HEK293 (cell line): ENCODE measurements at regions not wholly inside any gene's neighbourhood (a gene's known extent, or its start where the extent isn't known, plus 50 kb on each side); places are given as distances from the start of the nearest gene placed in this dataset.
A peak's percentile ranks its signal among the peaks of the same experiment; 100 is the strongest.

ENCODE experiments used
- CTCF ChIA-PET: fragments of 350-600 bp; formaldehyde crosslinking; extraction: SDS; loops from one replicate; lab custom pipeline; 2021; ENCODE audit warnings: antibody characterized with exemption; lab: Yijun Ruan, JAX
- POLR2A ChIA-PET: fragments of 300-600 bp; formaldehyde crosslinking; extraction: SDS; loops from one replicate; lab custom pipeline; 2020; ENCODE audit warnings: antibody characterized with exemption, inconsistent platforms; lab: Yijun Ruan, JAX
- H3K27ac ChIP-seq: fragments of 200-500 bp; sonication (Bioruptor generic); 2 replicates; pipeline ENCODE4 v1.5.1; 2014; ENCODE audit warnings: low read depth, low read length, control low read depth, inconsistent platforms; ENCODE audit errors: extremely low read depth
- H3K36me3 ChIP-seq, 2 experiments: fragments of 200-500 bp in 1 of 2; sonication (Bioruptor generic) in 1 of 2; 1 replicate in 1 of 2; 2 replicates in 1 of 2; pipeline ENCODE4 v1.5.1; 2014 to 2017; ENCODE audit warnings: inconsistent platforms in 2 of 2, low read length in 2 of 2; ENCODE audit not compliant: control insufficient read depth in 2 of 2, insufficient read depth in 1 of 2
- H3K4me1 ChIP-seq: fragments of 200-500 bp; sonication (Bioruptor generic); 2 replicates; pipeline ENCODE4 v1.5.1; 2014; ENCODE audit warnings: mild to moderate bottlenecking, low read length, inconsistent platforms; ENCODE audit not compliant: control insufficient read depth, insufficient read depth
- H3K4me3 ChIP-seq: 2 replicates; pipeline ENCODE4 v1.5.1; 2011; ENCODE audit warnings: low read depth, mild to moderate bottlenecking, control low read depth, low read length, moderate library complexity
- H3K9me3 ChIP-seq: fragments of 200-500 bp; sonication (Bioruptor generic); 2 replicates; pipeline ENCODE4 v1.5.1; 2014; ENCODE audit warnings: low read depth, low read length, inconsistent platforms; ENCODE audit not compliant: control insufficient read depth, insufficient read depth
- BCL11A ChIP-seq: fragments of 450-650 bp; formaldehyde crosslinking; IDR thresholded peaks from 2 replicates; pipeline ENCODE4 v1.5.1; 2016; ENCODE audit warnings: low read depth, missing biosample characterization, missing genetic modification characterization
- GLI4 ChIP-seq: fragments of 450-650 bp; formaldehyde crosslinking; IDR thresholded peaks from 2 replicates; pipeline ENCODE4 v1.5.1; 2016; ENCODE audit warnings: missing biosample characterization, missing genetic modification characterization
- KLF9 ChIP-seq: fragments of 450-650 bp; formaldehyde crosslinking; IDR thresholded peaks from 2 replicates; pipeline ENCODE4 v1.5.1; 2016; ENCODE audit warnings: missing biosample characterization, missing genetic modification characterization, low read depth
- REPIN1 ChIP-seq: fragments of 450-650 bp; formaldehyde crosslinking; IDR thresholded peaks from 2 replicates; pipeline ENCODE4 v1.5.1; 2017; ENCODE audit warnings: missing biosample characterization, missing genetic modification characterization, low read depth
- SETDB1 ChIP-seq: IDR thresholded peaks from one replicate; pipeline ENCODE4 v1.6.1; 2017; ENCODE audit warnings: mild to moderate bottlenecking, low read length, moderate library complexity, mixed read lengths; ENCODE audit not compliant: insufficient read length
- YY1 ChIP-seq: fragments of 450-650 bp; formaldehyde crosslinking; IDR thresholded peaks from 2 replicates; pipeline ENCODE4 v1.5.1; 2018; ENCODE audit warnings: missing biosample characterization, missing genetic modification characterization
- ZBTB11 ChIP-seq: fragments of 450-650 bp; formaldehyde crosslinking; conservative IDR thresholded peaks from 2 replicates; pipeline ENCODE4 v1.5.1; 2016; ENCODE audit warnings: low read depth, missing biosample characterization, missing genetic modification characterization
- ZFHX2 ChIP-seq: fragments of 450-650 bp; formaldehyde crosslinking; conservative IDR thresholded peaks from 2 replicates; pipeline ENCODE4 v1.5.1; 2016; ENCODE audit warnings: missing biosample characterization, missing genetic modification characterization
- ZIC2 ChIP-seq: fragments of 450-650 bp; formaldehyde crosslinking; IDR thresholded peaks from 2 replicates; pipeline ENCODE4 v1.5.1; 2016; ENCODE audit warnings: missing biosample characterization, missing genetic modification characterization
- ZNF112 ChIP-seq: fragments of 450-650 bp; formaldehyde crosslinking; IDR thresholded peaks from 2 replicates; pipeline ENCODE4 v1.5.0; 2017; ENCODE audit warnings: missing biosample characterization, missing genetic modification characterization
- ZNF114 ChIP-seq: fragments of 450-650 bp; formaldehyde crosslinking; IDR thresholded peaks from 2 replicates; pipeline ENCODE4 v1.5.0; 2017; ENCODE audit warnings: missing biosample characterization, missing genetic modification characterization
- ZNF184 ChIP-seq: fragments of 450-650 bp; IDR thresholded peaks from 2 replicates; pipeline ENCODE4 v1.5.1; 2018; ENCODE audit warnings: missing biosample characterization, mild to moderate bottlenecking, missing genetic modification characterization
- ZNF23 ChIP-seq: fragments of 450-650 bp; formaldehyde crosslinking; IDR thresholded peaks from 2 replicates; pipeline ENCODE4 v1.5.1; 2016; ENCODE audit warnings: missing biosample characterization, missing genetic modification characterization, borderline replicate concordance
- ZNF239 ChIP-seq: fragments of 450-650 bp; formaldehyde crosslinking; IDR thresholded peaks from 2 replicates; pipeline ENCODE4 v1.5.1; 2016; ENCODE audit warnings: missing biosample characterization, missing genetic modification characterization
- ZNF26 ChIP-seq: fragments of 450-650 bp; formaldehyde crosslinking; IDR thresholded peaks from 2 replicates; pipeline ENCODE4 v1.5.1; 2016; ENCODE audit warnings: missing biosample characterization, missing genetic modification characterization
- ZNF324 ChIP-seq: fragments of 450-650 bp; formaldehyde crosslinking; IDR thresholded peaks from 2 replicates; pipeline ENCODE4 v1.5.1; 2016; ENCODE audit warnings: missing biosample characterization, missing genetic modification characterization
- ZNF354C ChIP-seq: fragments of 450-650 bp; formaldehyde crosslinking; IDR thresholded peaks from 2 replicates; pipeline ENCODE4 v1.5.1; 2016; ENCODE audit warnings: missing biosample characterization, missing genetic modification characterization, low read depth, borderline replicate concordance
- ZNF398 ChIP-seq: fragments of 450-650 bp; formaldehyde crosslinking; IDR thresholded peaks from 2 replicates; pipeline ENCODE4 v1.5.1; 2017; ENCODE audit warnings: missing biosample characterization, missing genetic modification characterization
- ZNF513 ChIP-seq: fragments of 450-650 bp; IDR thresholded peaks from 2 replicates; pipeline ENCODE4 v1.5.1; 2018; ENCODE audit warnings: missing biosample characterization, missing genetic modification characterization
- ZNF521 ChIP-seq: fragments of 450-650 bp; formaldehyde crosslinking; IDR thresholded peaks from 2 replicates; pipeline ENCODE4 v1.5.1; 2017; ENCODE audit warnings: missing biosample characterization, mild to moderate bottlenecking, missing genetic modification characterization
- ZNF610 ChIP-seq: fragments of 450-650 bp; formaldehyde crosslinking; IDR thresholded peaks from 2 replicates; pipeline ENCODE4 v1.5.1; 2016; ENCODE audit warnings: missing biosample characterization, missing genetic modification characterization, borderline replicate concordance
- ZNF670 ChIP-seq: fragments of 450-650 bp; formaldehyde crosslinking; IDR thresholded peaks from 2 replicates; pipeline ENCODE4 v1.5.1; 2016; ENCODE audit warnings: missing biosample characterization, missing genetic modification characterization, low read depth
- ZSCAN4 ChIP-seq: fragments of 450-650 bp; formaldehyde crosslinking; IDR thresholded peaks from 2 replicates; pipeline ENCODE4 v1.5.1; 2017; ENCODE audit warnings: missing biosample characterization, missing genetic modification characterization

GRCh38 chr20:24337551-24337950, 131.9 kb upstream of the SYNDIG1 start:
- H3K36me3 ChIP-seq: no peaks in the 10 kb centered on the region
- ChIA-PET POLR2A (no interaction called here), CTCF (interaction anchor here (1.2 kb wide), 1 partner anchor 8 kb away, joined by 3 read pairs; no protein-coding TSS in a partner anchor)
- H3K27ac ChIP-seq: no peak overlapping the region
- no peaks in the 10 kb centered on the region for H3K9me3 ChIP-seq
- H3K4me3 ChIP-seq: no peak overlapping the region
- no peak for TF ChIP-seq YY1
- TF ChIP-seq ZBTB11 (tag by site-specific recombination): no peak
- TF ChIP-seq ZNF184 (tag by site-specific recombination): no peak
- TF ChIP-seq ZNF324 (tag by site-specific recombination): no peak
- no peak for TF ChIP-seq BCL11A (tag by site-specific recombination)
- TF ChIP-seq ZNF26 (tag by site-specific recombination): no peak
- TF ChIP-seq GLI4 (tag by site-specific recombination): no peak
- no peak for TF ChIP-seq ZFHX2
- no peak for TF ChIP-seq REPIN1 (tag by site-specific recombination)
- H3K4me1 ChIP-seq: no peaks in the 10 kb centered on the region

- no peak overlapping the region for H3K4me3 ChIP-seq
- H3K9me3 ChIP-seq: no peaks in the 10 kb centered on the region
- TF ChIP-seq ZNF513: no peak
- no peak for TF ChIP-seq ZNF23 (tag by site-specific recombination)
- no peak for TF ChIP-seq ZIC2 (tag by site-specific recombination)
- H3K4me1 ChIP-seq: no peaks in the 10 kb centered on the region
- no peak overlapping the region for H3K27ac ChIP-seq
- ChIA-PET POLR2A (no interaction called here), CTCF (interaction anchor here (0.6 to 1.2 kb wide), 2 partner anchors 8 to 17 kb away, joined by 3 to 5 read pairs; no protein-coding TSS in a partner anchor)
- no peaks in the 10 kb centered on the region for H3K36me3 ChIP-seq
Observed at GRCh38 chr20:24337069-24337468, 132.4 kb upstream of the SYNDIG1 start.

- Histone ChIP-seq H3K4me1 (no peaks in the 10 kb centered on the region), H3K36me3 (no peaks in the 10 kb centered on the region), H3K27ac (no peak overlapping the region), H3K4me3 (no peak overlapping the region), H3K9me3 (no peaks in the 10 kb centered on the region)
- ChIA-PET POLR2A (no interaction called here), CTCF (no interaction called here)
- TF ChIP-seq ZNF112: 0 out of 2 replicates have a peak, but pooled peaks have one; percentile 3
- TF ChIP-seq ZNF354C (tag by site-specific recombination): no peak
- 0 out of 2 replicates have a peak, but pooled peaks have one; percentile 26 for TF ChIP-seq ZNF670
- no peak for TF ChIP-seq SETDB1
- no peak for TF ChIP-seq ZNF610 (tag by site-specific recombination)
- 0 out of 2 replicates have a peak, but pooled peaks have one; percentile 61 for TF ChIP-seq ZNF521 (tag by site-specific recombination)
- peak; percentile 95 for TF ChIP-seq ZSCAN4 (tag by site-specific recombination)
- no peak for TF ChIP-seq KLF9 (tag by site-specific recombination)
- peak; percentile 35; the same call in 1 of the 2 replicates for TF ChIP-seq ZNF398 (tag by site-specific recombination)
- TF ChIP-seq ZNF239 (tag by site-specific recombination): 0 out of 2 replicates have a peak, but pooled peaks have one; percentile 22
- TF ChIP-seq ZNF114: peak; percentile 88; the same call in 1 of the 2 replicates
Observed at GRCh38 chr20:24334830-24335229, 134.6 kb upstream of the SYNDIG1 start.
